ENCODE measurements at regions not wholly inside any gene's neighbourhood (a gene's known extent, or its start where the extent isn't known, plus 50 kb on each side); places are given as distances from the start of the nearest gene placed in this dataset.

- no peak for DNase-seq (ENCODE audit: low spot score)
Measured at GRCh38 chr11:20311444-20311843, 52.1 kb upstream of the HTATIP2 start.

GRCh38 chr11:20310596-20311394, 52.7 kb upstream of the HTATIP2 start:
- DNase-seq (ENCODE audit: low spot score): no peak

GRCh38 chr11:20310137-20310536, 53.4 kb upstream of the HTATIP2 start:
- DNase-seq (ENCODE audit: low spot score): no peak

GRCh38 chr11:20309231-20310025, 54.1 kb upstream of the HTATIP2 start:
- DNase-seq (ENCODE audit: low spot score): no peak

- DNase-seq (ENCODE audit: low spot score): no peak
Measured at GRCh38 chr11:20308601-20309000, 54.9 kb upstream of the HTATIP2 start.

- DNase-seq (ENCODE audit: low spot score): no peak
Measured at GRCh38 chr11:20303391-20303965, 60.0 kb upstream of the HTATIP2 start.

GRCh38 chr11:20293992-20294391, 69.5 kb upstream of the HTATIP2 start:
- no peak for DNase-seq (ENCODE audit: low spot score)

- DNase-seq (ENCODE audit: low spot score): no peak
Measured at GRCh38 chr11:20293531-20293930, 70.0 kb upstream of the HTATIP2 start.

GRCh38 chr11:20289732-20290131, 73.8 kb upstream of the HTATIP2 start:
- DNase-seq (ENCODE audit: low spot score): no peak

GRCh38 chr11:20283475-20283874, 80.0 kb upstream of the HTATIP2 start:
- DNase-seq (ENCODE audit: low spot score): no peak

- DNase-seq (ENCODE audit: low spot score): no peak
Measured at GRCh38 chr11:20278727-20279126, 84.8 kb upstream of the HTATIP2 start.

GRCh38 chr11:20277014-20277413, 86.5 kb upstream of the HTATIP2 start:
- DNase-seq (ENCODE audit: low spot score): no peak

GRCh38 chr11:20275987-20276965, 87.2 kb upstream of the HTATIP2 start:
- no peak for DNase-seq (ENCODE audit: low spot score)

GRCh38 chr11:20274031-20274430, 89.5 kb upstream of the HTATIP2 start:
- DNase-seq (ENCODE audit: low spot score): no peak

GRCh38 chr11:20261526-20261925, 101.3 kb upstream of the DBX1 start:
- DNase-seq (ENCODE audit: low spot score): no peak

- DNase-seq (ENCODE audit: low spot score): no peak
Measured at GRCh38 chr11:20260307-20260706, 100.0 kb upstream of the DBX1 start.

GRCh38 chr11:20259506-20259905, 99.2 kb upstream of the DBX1 start:
- DNase-seq (ENCODE audit: low spot score): no peak

- DNase-seq (ENCODE audit: low spot score): no peak
Measured at GRCh38 chr11:20258376-20258895, 98.2 kb upstream of the DBX1 start.

GRCh38 chr11:20256925-20257324, 96.7 kb upstream of the DBX1 start:
- DNase-seq (ENCODE audit: low spot score): no peak

- DNase-seq (ENCODE audit: low spot score): no peak
Measured at GRCh38 chr11:20253796-20254195, 93.5 kb upstream of the DBX1 start.

- DNase-seq (ENCODE audit: low spot score): no peak
Measured at GRCh38 chr11:20251496-20251895, 91.2 kb upstream of the DBX1 start.

Measured in RKO (cell line).